GM19452 (cell line): ENCODE measurements at regions not wholly inside any gene's neighbourhood (a gene's known extent, or its start where the extent isn't known, plus 50 kb on each side); places are given as distances from the start of the nearest gene placed in this dataset.
"Not testable (repeated sequence)": the region's sequence is repeated elsewhere in the genome, so short reads cannot be mapped to it uniquely, and the experiment has no call there.

Experiments
- ATAC-seq: cut with Tn5 transposase; IDR thresholded peaks from one replicate; pipeline ENCODE4 v1.9.1; 2021; ENCODE audit not compliant: unreplicated experiment

- no peak for ATAC-seq
These were observed 97.2 kb downstream of the NOG start for GRCh38 chr17:56690441-56691291.

- no peak for ATAC-seq
These were observed 101.3 kb downstream of the NOG start for GRCh38 chr17:56694825-56695224.

- ATAC-seq: no peak
These were observed 103.7 kb downstream of the NOG start for GRCh38 chr17:56697190-56697589.

- ATAC-seq: no peak
These were observed 105.8 kb downstream of the NOG start for GRCh38 chr17:56699186-56699894.

- no peak for ATAC-seq
These were observed 107.5 kb downstream of the NOG start for GRCh38 chr17:56700919-56701420.

GRCh38 chr17:56707312-56708219, 114.1 kb downstream of the NOG start:
- no peak for ATAC-seq

- ATAC-seq: no peak
These were observed 114.7 kb downstream of the NOG start for GRCh38 chr17:56708220-56708558.

- ATAC-seq: no peak
These were observed 115.3 kb downstream of the NOG start for GRCh38 chr17:56708670-56709410.

- no peak for ATAC-seq
These were observed 117.5 kb downstream of the NOG start for GRCh38 chr17:56710986-56711385.

GRCh38 chr17:56715613-56716357, 117.9 kb downstream of the C17orf67 start:
- ATAC-seq: peak; percentile 95

- no peak for ATAC-seq
These were observed 116.2 kb downstream of the C17orf67 start for GRCh38 chr17:56717471-56717870.

GRCh38 chr17:56718515-56718914, 115.2 kb downstream of the C17orf67 start:
- ATAC-seq: no peak

- ATAC-seq: no peak
These were observed 110.3 kb downstream of the C17orf67 start for GRCh38 chr17:56723421-56723820.

GRCh38 chr17:56724664-56725063, 109.1 kb downstream of the C17orf67 start:
- ATAC-seq: no peak

GRCh38 chr17:56725144-56725543, 108.6 kb downstream of the C17orf67 start:
- no peak for ATAC-seq

GRCh38 chr17:56727876-56728617, 105.7 kb downstream of the C17orf67 start:
- ATAC-seq: no peak

GRCh38 chr17:56731096-56731495, 102.6 kb downstream of the C17orf67 start:
- ATAC-seq: not testable (repeated sequence)

- ATAC-seq: no peak
These were observed 99.9 kb downstream of the C17orf67 start for GRCh38 chr17:56733833-56734232.

- no peak for ATAC-seq
These were observed 97.9 kb downstream of the C17orf67 start for GRCh38 chr17:56735842-56736241.
